ENCODE measurements at regions not wholly inside any gene's neighbourhood (a gene's known extent, or its start where the extent isn't known, plus 50 kb on each side); places are given as distances from the start of the nearest gene placed in this dataset.
"Not testable (repeated sequence)": the region's sequence is repeated elsewhere in the genome, so short reads cannot be mapped to it uniquely, and the experiment has no call there.

DNA sequence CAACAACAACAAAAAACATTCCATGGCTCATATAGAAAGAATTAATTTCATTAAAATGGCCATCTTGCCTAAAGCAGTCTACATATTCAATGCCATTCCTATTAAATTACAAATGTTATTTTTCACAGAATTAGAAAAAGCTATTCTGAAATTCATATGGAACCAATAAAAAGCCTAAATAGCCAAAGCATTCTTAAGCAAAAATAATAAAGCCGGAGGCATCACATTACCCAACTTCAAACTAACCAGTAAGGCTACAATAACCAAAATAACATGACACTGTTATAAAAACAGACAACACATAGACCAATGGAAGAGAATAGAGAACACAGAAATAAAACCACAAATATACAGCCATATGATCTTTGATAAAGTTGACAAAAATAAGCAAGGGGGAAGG is 330.4 kb downstream of the KIF20B start:
- no peak for DNase-seq (ENCODE audit: low read depth)

DNA sequence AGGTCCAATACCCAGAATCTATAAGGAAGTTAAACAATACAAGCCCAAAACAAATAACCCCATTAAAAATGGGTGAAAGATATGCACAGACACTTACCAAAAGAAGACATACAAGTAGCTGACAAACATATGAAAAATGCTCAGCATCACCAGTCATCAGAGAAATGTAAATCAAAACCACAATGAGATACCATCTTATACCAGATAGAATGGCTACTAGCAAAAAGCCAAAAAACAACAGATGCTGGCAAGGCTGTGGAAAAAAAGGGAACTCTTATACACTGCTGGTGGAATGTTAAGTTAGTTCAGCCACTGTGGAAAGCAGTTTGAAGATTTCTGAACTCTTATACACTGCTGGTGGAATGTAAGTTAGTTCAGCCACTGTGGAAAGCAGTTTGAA is 331.1 kb downstream of the KIF20B start:
- no peak for DNase-seq (ENCODE audit: low read depth)

DNA sequence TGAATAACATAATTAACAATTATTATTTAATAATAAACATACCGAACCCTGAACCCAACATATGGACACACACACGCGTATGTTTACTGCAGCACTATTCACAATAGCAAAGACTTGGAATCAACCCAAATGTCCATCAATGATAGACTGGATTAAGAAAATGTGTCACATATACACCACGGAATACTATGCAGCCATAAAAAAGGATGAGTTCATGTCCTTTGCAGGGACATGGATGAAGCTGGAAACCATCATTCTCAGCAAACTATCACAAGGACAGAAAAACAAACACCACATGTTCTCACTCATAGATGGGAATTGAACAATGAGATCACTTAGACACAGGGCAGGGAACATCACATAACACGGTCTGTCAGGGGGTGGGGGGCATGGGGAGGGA is 333.5 kb downstream of the KIF20B start:
- DNase-seq (ENCODE audit: low read depth), result not testable (repeated sequence)

DNA sequence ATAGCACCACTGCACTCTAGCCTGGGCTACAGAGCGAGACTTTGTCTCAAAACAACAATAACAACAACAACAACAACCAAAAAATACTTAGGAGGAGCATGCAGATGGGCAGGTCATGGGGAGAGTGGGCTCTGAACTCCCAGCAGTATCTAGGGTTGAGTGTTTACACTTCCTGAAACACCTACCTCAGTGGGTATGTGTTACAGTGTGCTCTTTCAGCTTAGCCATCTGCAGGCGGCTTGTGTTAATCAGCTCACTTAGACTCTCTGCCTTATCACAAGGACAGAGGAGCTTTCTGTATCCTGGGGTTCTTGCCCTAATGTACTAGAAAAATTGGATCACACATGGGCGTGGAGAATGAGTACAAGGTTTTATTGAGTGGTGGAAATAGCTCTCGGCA is 340.2 kb downstream of the KIF20B start:
- DNase-seq (ENCODE audit: low read depth), result no peak

DNA sequence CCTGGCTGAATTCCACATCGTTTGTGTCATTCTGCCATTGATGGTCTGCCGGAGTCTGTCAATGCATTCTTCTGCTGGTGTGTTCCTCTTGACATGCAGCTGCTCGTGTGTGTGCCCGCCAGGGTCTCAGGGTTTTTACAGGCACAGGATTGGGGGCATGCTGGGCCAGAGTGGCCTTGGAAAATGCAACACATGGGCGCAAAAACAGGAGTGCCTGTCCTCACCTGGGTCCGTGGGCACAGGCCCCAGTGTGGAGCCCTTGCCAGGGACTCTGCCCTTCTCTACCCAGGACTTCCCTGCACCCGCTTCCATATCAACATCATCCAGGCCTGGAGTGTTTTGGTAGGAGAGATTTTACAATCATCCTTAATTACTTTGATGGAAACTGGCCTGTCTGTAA is 340.7 kb downstream of the KIF20B start:
- no peak for DNase-seq (ENCODE audit: low read depth)

DNA sequence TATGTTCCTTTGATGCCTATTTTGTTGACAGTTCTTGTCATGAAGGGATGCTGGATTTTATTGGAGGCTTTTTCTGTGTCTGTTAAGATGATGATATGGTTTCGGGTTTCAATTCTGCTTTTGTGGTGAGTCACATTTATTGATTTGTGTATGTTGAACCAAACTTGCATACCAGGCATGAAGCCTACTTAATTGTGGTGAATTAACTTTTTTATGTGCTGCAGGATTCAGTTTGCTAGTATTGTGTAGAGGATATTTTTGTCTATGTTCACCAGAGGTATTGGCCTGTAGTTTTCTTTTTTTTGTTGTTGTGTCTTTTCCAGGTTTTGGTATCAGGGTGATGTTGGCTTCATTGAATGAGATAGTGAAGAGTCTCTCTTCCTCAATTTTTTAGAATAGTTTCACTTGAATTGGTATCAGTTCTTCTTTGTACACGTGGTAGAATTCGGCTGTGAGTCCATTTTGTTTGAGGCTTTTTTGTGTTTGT is 345.9 kb downstream of the KIF20B start:
- no peak for DNase-seq (ENCODE audit: low read depth)

DNA sequence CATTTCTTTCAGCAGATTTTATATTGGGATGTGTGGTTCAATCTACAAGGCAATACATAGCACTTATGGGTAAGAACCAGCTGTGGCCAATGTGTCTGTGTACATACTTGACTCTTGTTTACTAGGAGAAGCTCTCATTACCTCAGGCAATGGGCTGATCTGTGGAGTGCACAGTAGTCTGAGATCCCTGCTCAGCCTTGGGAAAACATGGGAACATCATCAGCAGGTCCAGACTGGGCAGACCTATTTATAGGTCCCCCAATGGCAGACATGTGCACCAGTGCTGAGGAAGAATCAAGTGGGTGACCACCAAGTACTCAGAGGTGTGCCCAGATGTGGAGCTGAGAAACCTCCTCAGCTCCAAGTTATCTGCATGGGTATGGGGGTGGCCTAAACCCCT is 349.7 kb downstream of the KIF20B start:
- DNase-seq (ENCODE audit: low read depth), result no peak

DNA sequence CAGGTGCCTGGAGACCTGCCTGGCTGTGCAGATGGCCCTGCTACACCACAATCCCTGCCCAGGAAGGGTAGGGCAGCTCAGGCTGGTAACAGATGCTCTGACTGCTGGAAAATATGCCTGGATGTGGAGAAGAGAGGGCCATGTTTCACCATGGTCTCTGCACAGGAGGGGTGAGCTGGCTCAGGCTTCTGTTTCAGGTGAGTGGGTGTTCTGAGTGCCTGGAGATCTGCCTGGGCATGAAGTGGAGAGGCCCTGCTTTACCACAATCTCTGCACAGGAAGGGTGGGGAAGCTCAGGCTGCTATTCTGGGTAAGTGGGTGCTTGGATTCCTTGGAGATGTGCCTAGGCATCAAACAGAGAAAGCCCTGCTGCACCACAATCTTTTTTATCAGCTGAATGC is 350.1 kb downstream of the KIF20B start:
- no peak for DNase-seq (ENCODE audit: low read depth)

DNA sequence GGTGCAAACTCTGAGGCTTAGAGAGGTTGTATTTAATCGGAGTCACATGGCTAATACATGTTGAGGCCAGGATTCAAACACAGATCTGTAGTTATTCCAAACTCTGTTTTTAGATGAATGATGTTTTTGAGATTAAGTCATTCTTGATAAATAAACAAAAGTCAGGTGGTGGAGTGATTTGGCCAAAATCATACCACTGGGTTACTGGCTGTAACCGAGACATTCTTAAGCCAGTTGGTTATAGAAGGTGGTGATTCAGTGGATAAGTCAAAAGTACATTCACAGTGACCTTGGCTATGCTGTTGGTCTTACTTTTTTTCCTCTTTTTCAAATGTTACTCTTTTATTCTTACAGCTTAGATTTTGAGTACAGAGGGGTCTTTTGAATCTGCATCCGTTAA is 361.4 kb downstream of the KIF20B start:
- no peak for DNase-seq (ENCODE audit: low read depth)

DNA sequence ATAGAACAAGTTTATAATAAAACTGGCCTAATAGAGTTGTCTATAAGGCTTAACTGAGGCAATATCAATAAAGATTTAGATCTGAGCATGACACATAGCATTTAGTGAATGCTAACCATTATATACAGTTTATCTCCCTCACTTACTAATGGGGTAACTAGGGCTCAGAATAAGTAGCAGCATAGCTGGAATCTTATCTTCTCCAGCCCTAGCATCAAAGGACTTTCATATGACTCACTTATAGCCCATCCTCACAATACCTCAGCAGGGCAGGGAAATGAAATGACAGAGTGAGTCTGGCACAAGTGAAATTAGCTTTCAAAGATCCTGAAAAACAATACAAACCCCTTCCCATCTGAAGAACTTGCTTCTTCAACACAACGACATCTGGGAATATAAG is 362.9 kb downstream of the KIF20B start:
- DNase-seq (ENCODE audit: low read depth), result no peak

DNA sequence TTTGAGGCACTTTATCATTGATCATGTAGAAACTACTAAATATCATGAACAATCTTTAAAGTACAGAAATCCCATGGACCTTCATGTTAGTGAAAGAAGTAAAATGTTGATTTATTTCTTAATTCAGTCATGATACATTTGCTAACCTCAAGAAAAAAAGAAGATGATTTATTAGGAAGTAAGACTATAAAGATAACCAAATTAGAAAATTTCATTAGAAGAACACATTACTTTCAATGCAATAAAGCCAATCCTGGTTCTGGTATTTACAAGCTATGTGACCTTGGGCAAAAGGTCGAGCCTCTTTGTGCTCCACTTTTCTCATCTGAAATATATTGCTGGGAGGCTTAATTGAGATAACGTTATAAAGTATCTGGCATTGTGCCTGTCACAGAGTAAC is 365.0 kb downstream of the KIF20B start:
- no peak for DNase-seq (ENCODE audit: low read depth)

DNA sequence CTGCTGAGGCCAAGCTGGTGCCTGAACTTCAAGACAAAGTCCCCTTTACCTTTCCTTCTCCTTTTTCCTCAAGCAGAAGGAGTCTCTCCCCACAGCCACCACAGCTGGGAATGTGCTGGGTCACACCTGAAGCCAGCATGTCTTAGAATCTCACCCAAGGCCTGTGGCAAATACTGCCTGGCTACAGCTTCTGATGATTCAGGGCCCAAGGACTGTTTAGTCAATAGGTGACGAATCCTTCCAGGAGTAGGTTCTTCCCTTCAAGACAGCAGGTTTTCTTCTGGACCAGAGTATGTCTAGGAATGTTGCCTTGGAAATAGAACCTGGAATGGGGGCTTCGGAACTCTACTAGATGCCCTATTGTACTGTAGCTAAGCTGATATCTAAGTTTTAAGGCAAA is 374.6 kb downstream of the KIF20B start:
- no peak for DNase-seq (ENCODE audit: low read depth)

DNA sequence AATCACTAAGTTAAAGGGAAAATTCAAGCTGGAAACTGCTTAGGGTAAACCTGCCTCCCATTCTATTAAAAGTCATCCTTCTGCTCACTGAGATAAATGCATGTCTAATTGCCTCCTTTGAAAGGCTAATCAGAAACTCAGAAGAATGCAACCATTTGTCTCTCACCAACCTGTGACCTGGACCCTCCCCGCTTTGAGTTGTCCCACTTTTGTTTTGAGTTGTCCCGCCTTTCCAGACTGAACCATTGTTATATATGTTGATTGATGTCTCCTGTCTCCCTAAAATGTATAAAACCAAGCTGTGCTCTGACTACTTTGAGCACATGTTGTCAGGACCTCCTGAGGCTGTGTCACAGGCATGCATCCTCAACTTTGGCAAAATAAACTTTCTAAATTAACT is 378.4 kb downstream of the KIF20B start:
- no peak for DNase-seq (ENCODE audit: low read depth)

DNA sequence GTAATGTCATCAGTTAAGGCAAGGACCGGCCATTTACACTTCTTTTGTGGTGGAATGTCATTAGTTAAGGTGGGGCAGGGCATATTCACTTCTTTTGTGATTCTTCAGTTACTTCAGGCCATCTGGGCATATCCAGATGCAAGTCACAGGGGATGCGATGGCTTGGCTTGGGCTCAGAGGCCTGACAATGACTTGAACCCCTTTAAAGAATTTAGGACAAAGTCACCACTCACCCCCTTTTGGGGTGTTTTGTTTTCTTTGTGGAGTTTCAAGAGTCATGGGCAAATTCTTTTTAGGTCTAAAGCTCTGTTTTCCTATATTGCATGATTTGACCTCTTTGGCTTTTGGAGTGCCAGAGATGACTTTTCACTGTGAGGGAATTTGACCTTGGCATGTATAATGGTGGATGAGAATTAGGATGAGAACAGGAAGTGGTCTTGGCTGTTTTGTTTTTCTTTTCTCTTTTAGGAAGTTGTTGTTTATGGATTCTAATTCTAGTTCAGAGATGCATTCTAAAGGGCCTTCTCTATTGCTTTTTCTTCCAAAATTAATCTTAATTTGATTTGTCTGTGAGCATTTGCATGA is 385.3 kb downstream of the KIF20B start:
- DNase-seq (ENCODE audit: low read depth), result not testable (repeated sequence)

DNA sequence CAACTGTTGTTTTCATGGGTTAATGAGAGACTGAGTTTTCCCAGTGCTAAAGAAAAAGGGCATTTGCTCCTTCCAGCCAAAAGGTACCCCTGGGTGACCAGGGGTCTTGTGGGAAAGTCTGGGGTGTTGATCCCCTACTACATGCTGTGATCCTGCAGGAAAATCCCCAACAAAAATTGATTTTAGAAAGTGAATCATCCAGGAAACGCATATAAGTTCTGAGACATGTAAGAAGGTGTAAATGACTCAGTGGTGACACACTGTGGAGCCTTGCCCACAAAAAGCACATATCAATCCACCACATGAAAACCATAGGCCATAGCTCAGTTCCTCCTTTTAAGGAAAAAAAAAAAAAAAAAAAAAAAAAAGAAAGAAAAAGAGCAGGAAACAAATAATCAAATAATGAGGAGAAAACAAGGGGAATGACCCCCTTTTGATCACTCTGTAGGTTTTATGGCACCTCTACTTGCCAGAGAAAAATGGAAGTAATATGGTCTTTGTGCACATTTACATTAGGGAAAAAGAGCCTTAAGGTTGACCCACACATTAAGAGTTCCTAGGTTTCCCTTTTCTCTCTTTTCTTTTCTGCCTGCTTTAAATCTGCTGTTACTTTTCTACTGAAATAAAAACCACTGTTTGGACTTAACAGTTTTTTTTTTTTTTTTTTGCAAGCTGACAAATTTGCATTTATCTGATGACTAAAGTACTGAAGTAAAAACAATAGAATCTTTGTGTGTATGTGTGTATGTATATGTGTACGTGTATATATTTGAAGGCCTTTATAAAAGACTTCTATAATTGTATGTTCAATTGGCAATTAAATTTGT is 386.0 kb downstream of the KIF20B start:
- no peak for DNase-seq (ENCODE audit: low read depth)

DNA sequence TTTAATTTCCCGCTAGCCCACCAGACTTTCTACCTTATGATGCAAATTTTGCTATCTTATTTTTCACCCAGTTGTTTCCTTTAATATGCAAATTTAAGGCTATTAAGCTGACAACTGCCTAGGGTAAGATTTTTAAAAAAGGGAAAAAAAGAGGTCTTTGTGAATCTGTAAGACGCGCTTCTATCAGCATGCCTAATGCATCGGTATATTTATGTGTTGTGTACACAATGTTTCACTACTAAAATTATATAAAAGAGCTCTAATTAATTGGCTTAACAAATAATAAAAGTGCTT is 386.6 kb downstream of the KIF20B start:
- DNase-seq (ENCODE audit: low read depth), result no peak

DNA sequence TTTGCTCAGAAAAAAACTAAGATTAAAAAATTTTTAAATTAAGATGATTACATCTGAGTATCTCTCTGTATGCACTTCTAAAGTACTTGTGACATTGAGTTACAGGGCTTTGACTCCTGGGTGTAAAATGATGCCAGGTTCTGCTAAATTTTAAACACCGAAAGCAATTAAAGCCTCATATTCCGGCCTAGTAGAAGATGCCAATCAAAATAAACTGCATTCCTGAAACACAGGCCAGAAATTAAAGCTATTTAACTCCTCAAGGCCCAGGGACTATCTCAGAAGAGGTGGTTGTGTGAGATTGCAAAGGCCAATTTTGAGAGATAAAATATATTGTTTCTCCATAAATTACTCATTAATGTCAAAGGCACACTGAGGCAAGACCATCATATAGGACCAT is 388.3 kb downstream of the KIF20B start:
- no peak for DNase-seq (ENCODE audit: low read depth)

DNA sequence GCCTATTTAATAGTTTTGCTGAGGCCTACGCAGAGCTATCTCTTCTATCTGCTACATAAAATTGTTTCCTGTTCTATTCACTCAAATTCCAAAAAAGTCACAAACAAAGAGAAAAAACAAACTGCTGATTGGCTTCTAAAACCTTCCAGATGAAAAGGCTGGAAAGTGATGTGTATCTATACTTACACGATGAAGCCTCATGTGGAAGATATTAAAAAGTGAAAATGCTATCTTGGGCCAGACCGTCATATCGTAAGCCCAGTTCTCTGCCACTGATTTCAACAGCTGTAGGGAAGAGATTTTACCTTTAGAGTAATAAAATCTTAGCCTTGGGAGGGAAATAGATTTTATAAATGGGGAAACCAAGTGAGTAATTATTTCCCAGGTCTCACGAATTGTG is 394.8 kb downstream of the KIF20B start:
- no peak for DNase-seq (ENCODE audit: low read depth)

DNA sequence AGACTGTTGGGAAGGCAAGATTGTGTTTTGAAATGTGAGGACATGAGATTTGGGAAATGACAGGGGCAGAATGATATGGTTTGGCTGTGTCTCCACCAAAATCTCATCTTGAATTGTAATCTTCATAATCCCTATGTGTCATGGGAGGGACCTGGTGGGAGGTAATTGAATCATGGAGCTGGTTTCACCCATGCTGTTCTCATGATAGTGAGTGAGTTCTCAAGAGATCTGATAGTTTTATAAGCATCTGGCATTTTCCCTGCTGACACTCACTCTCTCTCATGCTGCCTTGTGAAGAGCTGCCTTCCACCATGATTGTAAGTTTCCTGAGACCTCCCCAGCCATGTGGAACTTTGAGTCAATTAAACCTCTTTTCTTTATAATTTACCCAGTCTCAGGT is 406.2 kb downstream of the KIF20B start:
- not testable (repeated sequence) for DNase-seq (ENCODE audit: low read depth)

DNA sequence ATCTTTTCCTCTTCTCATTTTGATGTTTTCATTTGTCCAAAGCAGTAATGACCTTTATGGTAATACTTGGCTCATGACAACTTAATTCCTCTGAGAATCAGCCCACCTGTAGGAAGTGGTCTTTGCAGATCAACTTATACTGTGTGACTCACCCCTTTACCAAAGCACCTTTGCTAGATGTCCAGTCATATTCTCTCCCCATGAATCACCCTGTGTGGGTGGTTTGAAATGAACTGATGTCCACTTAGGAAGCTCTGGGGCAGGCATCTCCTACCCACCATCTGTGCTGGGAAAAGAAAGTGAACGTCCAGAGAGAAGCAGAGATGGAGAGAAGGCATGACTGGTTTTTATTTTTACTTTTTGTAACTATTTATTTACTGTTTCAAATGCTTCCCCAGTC is 410.3 kb downstream of the KIF20B start:
- DNase-seq (ENCODE audit: low read depth), result no peak

DNA sequence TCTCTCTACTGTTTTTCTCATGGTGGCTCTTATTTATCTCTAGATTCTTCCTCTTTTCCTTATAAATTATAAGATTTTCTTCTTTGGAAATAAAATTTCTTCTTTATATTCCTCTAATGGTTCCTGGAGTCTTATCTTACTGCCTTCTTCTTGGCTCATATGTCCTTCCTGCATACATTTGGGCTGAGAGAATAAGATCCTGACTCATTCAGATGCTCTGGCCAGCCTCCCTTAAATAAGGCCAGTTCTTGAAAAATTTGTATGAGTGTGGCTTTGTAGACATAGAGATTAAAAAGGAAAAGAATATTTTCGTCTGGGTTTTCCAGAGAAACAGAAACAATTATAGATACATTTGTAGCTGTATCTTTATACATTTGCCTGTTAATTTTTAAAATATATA is 411.3 kb downstream of the KIF20B start:
- no peak for DNase-seq (ENCODE audit: low read depth)

DNA sequence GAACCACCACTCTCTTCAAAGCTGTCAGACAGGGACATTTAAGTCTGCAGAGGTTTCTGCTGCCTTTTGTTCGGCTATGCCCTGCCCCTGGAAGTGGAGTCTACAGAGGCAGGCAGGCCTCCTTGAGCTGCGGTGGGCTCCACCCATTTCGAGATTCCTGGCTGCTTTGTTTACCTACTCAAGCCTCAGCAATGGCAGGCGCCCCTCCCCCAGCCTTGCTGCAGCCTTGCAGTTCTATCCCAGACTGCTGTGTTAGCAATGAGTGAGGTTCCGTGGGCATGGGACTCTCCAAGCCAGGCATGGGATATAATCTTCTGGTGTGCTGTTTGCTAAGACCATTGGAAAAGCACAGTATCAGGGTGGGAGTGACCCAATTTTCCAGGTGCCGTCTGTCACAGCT is 417.2 kb downstream of the KIF20B start:
- not testable (repeated sequence) for DNase-seq (ENCODE audit: low read depth)

DNA sequence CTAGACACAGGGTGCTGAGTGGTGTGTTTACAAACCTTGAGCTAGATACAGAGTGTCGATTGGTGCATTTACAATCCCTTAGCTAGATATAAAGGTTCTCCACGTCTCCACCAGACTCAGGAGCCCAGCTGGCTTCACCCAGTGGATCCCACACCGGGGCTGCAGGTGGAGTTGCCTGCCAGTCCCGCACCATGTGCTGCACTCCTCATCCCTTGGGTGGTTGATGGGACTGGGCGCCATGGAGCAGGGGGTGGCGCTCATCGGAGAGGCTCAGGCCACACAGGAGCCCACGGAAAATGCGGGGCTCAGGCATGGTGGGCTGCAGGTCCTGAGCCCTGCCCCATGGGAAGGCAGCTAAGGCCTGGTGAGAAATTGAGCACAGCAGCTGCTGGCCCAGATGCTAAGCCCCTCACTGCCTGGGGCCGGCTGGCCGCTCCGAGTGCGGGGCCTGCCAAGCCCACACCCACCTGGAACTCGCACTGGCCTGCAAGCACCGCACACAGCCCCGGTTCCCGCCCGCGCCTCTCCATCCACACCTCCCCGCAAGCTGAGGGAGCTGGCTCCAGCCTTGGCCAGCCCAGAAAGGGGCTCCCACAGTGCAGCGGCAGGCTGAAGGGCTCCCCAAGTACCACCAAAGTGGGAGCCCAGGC is 418.4 kb downstream of the KIF20B start:
- DNase-seq (ENCODE audit: low read depth), result not testable (repeated sequence)

Measured in stimulated activated CD8-positive, alpha-beta memory T cell treated with anti-CD3 and anti-CD28 coated beads, Interleukin-12 subunit alpha, Interleukin-12 subunit beta, amount 100 ng/mL, for 1 hour (primary cell).